Activated B cell treated with CpG ODN at 0.5 μM for 24 hours (primary cell): ENCODE measurements at regions not wholly inside any gene's neighbourhood (a gene's known extent, or its start where the extent isn't known, plus 50 kb on each side); places are given as distances from the start of the nearest gene placed in this dataset.

ENCODE experiments used
- ATAC-seq: fragments of 200-7000 bp; cut with Tn5 transposase; one replicate; pipeline ENCODE4 v1.10.0; 2021; ENCODE audit warnings: low read depth, mild to moderate bottlenecking, moderate library complexity
- CTCF ChIA-PET: fragments of 350-600 bp; sonication (Branson Sonifier 250); formaldehyde crosslinking; loops from one replicate; lab custom pipeline; 2021; ENCODE audit warnings: antibody characterized with exemption; lab: Charles Lee
- POLR2A ChIA-PET: fragments of 350-600 bp; sonication (Branson Sonifier 250); formaldehyde crosslinking; loops from one replicate; lab custom pipeline; 2021; ENCODE audit warnings: antibody characterized with exemption; lab: Charles Lee
- DNase-seq: peaks from one replicate; pipeline ENCODE4 v3.0.0; 2022
- H3K27ac Mint-ChIP-seq: one replicate; pipeline ENCODE4 v1.8.0; 2020; ENCODE audit warnings: mixed read lengths
- H3K27me3 Mint-ChIP-seq: one replicate; pipeline ENCODE4 v1.8.0; 2021; ENCODE audit warnings: mixed read lengths
- H3K36me3 Mint-ChIP-seq: one replicate; pipeline ENCODE4 v1.8.0; 2021; ENCODE audit warnings: low read depth, mixed read lengths
- H3K4me1 Mint-ChIP-seq: one replicate; pipeline ENCODE4 v1.8.0; 2021; ENCODE audit warnings: mixed read lengths
- H3K4me3 Mint-ChIP-seq: one replicate; pipeline ENCODE4 v1.8.0; 2020; ENCODE audit warnings: mild to moderate bottlenecking, mixed read lengths
- H3K9me3 Mint-ChIP-seq: one replicate; pipeline ENCODE4 v1.8.0; 2020; ENCODE audit warnings: mixed read lengths
- CTCF ChIP-seq: fragments of 200-600 bp; IDR thresholded peaks from one replicate; pipeline ENCODE4 v1.8.0; 2022; ENCODE audit warnings: antibody characterized with exemption, mild to moderate bottlenecking
- intact Hi-C: fragments of 100-400 bp; cut with micrococcal nuclease; formaldehyde crosslinking; loops from one replicate; pipeline ENCODE4 v1.15.1; 2024

- Mint-ChIP-seq H3K27me3 (peaks cover 18% of the 10 kb centered on the region), H3K9me3 (no peaks in the 10 kb centered on the region), H3K4me1 (peaks cover 7% of the 10 kb centered on the region), H3K4me3 (no peak overlapping the region), H3K36me3 (no peaks in the 10 kb centered on the region), H3K27ac (no peak overlapping the region)
- ChIA-PET POLR2A (no interaction called here), CTCF (no interaction called here)
- TF ChIP-seq CTCF: no peak
- DNase-seq (no peak), ATAC-seq (no peak)
- intact Hi-C loops: no loop called here
Measured at GRCh38 chr5:159785656-159786055, 130.6 kb upstream of the ADRA1B start.

- H3K27me3 Mint-ChIP-seq: peaks cover 18% of the 10 kb centered on the region
- H3K36me3 Mint-ChIP-seq: no peaks in the 10 kb centered on the region
- POLR2A ChIA-PET: no interaction called here
- DNase-seq (no peak), ATAC-seq (no peak)
- H3K4me3 Mint-ChIP-seq: no peak overlapping the region
- intact Hi-C loops: no loop called here
- no peak for TF ChIP-seq CTCF
- no peak overlapping the region for H3K27ac Mint-ChIP-seq
- peaks cover 7% of the 10 kb centered on the region for H3K4me1 Mint-ChIP-seq
- H3K9me3 Mint-ChIP-seq: no peaks in the 10 kb centered on the region
- CTCF ChIA-PET: no interaction called here
Measured at GRCh38 chr5:159786201-159786600, 130.1 kb upstream of the ADRA1B start.

DNA sequence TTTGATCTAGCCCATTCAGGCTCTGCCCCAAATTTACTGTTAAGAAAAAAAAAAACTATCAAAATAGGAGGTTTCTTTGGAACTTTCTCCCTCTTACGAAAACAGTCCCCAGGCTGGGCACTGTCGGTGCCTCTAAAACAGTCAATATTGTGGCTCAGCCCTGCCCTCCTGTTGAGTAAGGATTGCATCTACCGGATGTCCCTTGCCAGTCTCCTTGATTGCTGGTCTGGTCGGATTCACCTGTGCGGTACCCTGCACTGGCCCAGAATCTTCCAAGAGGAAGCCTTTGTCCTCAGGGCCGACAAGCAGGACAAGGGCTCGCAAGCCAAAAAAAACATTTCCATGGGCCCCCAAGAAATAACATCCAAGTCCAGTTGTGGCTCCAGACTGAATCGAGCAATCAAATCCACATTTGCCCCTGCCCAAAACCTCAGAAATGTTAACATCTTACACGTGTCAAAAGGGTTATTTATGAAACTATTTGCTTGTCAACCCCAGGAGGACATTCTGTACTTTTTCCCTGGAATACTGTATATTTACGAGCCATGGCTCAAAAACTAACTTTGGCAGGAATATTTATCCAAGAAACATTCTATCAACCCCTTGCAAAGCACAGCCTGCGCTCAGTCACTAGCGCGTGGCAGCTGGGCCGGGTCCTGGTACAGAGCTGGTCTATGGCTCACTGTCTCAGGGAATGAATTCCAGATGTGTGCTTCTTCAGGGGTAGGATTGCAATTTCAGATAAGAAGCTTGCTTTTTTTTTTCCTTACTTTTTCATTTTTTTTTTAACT, 129.2 kb upstream of the ADRA1B start:
- ChIA-PET POLR2A (no interaction called here), CTCF (no interaction called here)
- TF ChIP-seq CTCF: no peak
- no peak overlapping the region for H3K4me3 Mint-ChIP-seq
- DNase-seq (no peak), ATAC-seq (no peak)
- H3K27me3 Mint-ChIP-seq: peaks cover 18% of the 10 kb centered on the region
- H3K36me3 Mint-ChIP-seq: no peaks in the 10 kb centered on the region
- no peaks in the 10 kb centered on the region for H3K9me3 Mint-ChIP-seq
- H3K4me1 Mint-ChIP-seq: peaks cover 5% of the 10 kb centered on the region
- no peak overlapping the region for H3K27ac Mint-ChIP-seq
- intact Hi-C loops: no loop called here

DNA sequence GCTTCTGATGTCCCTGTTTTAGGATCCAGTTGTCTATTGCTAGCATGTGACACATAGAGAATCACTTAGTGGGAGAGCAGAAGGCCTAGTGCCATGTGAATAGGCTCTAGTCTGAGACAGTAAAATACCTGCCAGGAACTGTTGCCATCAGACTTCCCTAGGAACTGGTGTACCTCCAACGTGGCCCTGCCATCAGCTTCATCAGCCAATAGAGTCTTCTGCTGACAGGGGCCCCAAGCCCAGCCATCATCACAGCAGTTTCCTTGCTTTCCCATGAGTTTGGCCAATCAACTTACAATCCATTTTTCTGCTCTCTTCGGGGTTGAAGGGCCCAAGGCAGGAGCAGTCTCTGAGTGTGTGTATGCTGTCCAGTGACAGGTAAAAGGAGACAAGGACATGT, 128.4 kb upstream of the ADRA1B start:
- H3K4me3 Mint-ChIP-seq: no peak overlapping the region
- no peaks in the 10 kb centered on the region for H3K4me1 Mint-ChIP-seq
- CTCF ChIA-PET: no interaction called here
- no peaks in the 10 kb centered on the region for H3K9me3 Mint-ChIP-seq
- H3K27me3 Mint-ChIP-seq: peaks cover 18% of the 10 kb centered on the region
- H3K36me3 Mint-ChIP-seq: no peaks in the 10 kb centered on the region
- no peak for DNase-seq
- intact Hi-C loops: no loop called here
- ATAC-seq: no peak
- POLR2A ChIA-PET: no interaction called here
- H3K27ac Mint-ChIP-seq: no peak overlapping the region
- no peak for TF ChIP-seq CTCF

- ChIA-PET CTCF (no interaction called here), POLR2A (no interaction called here)
- no peak overlapping the region for H3K27ac Mint-ChIP-seq
- TF ChIP-seq CTCF: no peak
- H3K4me1 Mint-ChIP-seq: no peaks in the 10 kb centered on the region
- no peaks in the 10 kb centered on the region for H3K9me3 Mint-ChIP-seq
- H3K4me3 Mint-ChIP-seq: no peak overlapping the region
- DNase-seq (no peak), ATAC-seq (no peak)
- intact Hi-C loops: no loop called here
- H3K36me3 Mint-ChIP-seq: no peaks in the 10 kb centered on the region
- peaks cover 14% of the 10 kb centered on the region for H3K27me3 Mint-ChIP-seq
Measured at GRCh38 chr5:159788835-159789331, 127.4 kb upstream of the ADRA1B start.
